Inflammatory macrophage treated with lipopolysaccharide for 4 hours (primary cell): ENCODE measurements at regions not wholly inside any gene's neighbourhood (a gene's known extent, or its start where the extent isn't known, plus 50 kb on each side); places are given as distances from the start of the nearest gene placed in this dataset.
"Not testable (repeated sequence)": the region's sequence is repeated elsewhere in the genome, so short reads cannot be mapped to it uniquely, and the experiment has no call there.

Source experiments
- DNase-seq: peaks from one replicate; pipeline ENCODE4 v3.0.0-alpha.2; 2020

DNA sequence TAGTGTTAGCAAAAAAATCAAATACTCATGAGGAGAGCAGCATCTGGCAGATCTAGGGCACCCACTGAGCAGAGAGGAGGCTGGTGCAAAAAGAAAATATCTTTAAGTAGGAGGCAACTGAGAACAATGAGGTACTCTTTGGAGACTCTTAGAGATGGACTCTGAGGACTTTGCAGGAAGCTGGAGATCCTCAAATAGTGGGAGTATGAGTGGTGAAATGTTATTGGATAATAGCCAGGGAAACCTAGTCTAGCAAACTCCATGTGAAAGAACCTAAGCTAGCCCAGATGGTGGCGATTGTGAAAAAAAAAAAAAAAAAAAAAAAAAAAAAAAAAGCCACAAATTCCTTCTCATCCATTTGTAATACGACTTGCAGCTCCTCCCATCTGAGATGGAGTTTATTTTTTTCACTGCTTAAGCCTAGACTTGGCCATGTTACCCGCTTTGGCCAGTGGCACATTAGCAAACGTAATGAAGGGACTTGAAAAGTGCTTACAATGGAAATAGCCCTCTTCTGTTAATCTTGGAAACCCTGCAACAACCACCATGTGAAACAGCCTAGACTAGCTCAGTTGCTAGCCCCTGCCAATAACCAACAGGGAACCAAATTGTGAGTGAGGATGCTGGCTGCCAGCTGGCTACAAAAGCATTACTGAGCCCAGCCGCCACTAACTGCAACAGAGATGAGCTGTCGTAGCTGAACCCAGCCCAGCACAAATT lies 476.2 kb downstream of the KLF12 start:
- DNase-seq: no peak

DNA sequence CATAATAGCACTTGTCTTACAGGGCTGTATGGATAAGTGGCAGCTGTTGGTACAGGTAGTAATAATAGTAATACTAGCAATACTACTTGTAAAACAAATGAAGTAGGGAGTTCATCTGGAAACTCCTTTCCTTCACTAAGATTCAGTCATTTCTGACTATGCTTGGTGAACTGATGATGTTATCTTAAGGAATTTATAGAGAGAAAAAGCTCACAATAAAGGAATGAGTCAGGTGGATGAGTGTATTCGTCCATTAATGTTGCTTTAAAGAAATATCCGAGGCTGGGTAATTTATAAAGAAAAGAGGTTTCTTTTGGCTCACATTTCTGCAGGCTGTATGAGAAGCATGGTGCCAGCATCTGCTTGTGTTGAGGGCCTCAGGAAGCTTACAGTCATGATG lies 477.3 kb downstream of the KLF12 start:
- DNase-seq: no peak

- no peak for DNase-seq
Measured at GRCh38 chr13:73653688-73654087, 480.5 kb downstream of the KLF12 start.

DNA sequence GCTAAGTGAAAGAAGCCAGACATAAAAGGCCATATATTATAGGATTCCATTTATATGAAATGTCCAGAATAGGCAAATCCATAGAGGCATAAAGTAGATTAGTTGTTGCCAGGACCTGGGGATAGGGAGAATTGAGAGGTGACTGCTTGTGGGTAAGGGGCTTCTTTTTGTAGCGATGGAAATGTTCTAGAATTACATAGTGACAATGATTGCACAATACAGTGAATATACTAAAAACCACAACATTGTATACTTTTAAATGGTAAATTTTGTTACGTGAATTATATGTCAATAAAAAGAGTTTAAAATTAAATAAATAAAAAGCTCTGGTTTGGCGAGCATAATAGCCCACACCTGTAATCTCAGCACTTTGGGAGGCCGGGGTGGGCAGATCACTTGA lies 486.8 kb downstream of the KLF12 start:
- no peak for DNase-seq

DNA sequence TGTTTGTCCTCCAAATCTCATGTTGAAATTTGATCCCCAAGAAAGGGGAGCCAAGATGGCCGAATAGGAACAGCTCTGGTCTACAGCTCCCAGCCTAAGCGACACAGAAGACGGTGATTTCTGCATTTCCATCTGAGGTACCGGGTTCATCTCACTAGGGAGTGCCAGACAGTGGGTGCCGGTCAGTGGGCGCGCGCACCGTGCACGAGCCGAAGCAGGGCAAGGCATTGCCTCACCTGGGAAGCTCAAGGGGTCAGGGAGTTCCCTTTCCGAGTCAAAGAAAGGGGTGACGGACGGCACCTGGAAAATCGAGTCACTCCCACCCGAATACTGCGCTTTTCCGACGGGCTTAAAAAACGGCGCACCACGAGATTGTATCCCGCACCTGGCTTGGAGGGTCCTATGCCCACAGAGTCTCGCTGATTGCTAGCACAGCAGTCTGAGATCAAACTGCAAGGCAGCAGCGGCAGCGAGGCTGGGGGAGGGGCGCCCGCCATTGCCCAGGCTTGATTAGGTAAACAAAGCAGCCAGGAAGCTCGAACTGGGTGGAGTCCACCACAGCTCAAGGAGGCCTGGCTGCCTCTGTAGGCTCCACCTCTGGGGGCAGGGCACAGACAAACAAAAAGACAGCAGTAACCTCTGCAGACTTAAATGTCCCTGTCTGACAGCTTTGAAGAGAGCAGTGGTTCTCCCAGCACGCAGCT lies 493.6 kb downstream of the KLF12 start:
- DNase-seq: not testable (repeated sequence)

DNA sequence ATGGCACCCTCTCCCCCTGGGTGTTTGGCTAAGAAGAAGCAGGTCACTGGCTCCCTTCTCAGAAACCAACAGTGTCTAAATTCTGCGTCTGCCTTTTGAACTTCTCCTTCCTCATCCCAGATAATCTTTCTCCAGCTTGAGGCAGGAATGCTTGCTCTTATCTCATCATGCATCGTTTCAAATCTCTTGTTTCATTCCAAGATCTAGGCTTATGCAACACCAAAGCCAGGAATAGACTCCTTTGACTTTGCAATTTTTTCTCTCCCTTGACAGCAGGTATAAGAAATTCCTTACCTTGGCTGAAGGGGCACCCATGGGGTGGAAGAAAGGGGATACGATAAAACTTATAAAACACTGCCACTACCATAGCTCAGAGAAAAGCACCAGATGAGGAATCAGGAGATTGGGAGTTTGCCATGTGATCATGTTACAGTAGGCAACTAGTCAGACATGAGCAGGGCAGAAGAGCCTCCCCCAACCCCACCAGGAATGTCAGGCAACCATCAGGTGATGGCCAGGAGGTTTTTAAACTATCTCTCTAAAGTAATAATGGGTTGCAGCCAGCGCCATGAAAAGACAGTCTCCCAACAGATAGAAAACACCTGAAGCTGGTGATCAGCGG lies 498.9 kb downstream of the KLF12 start:
- no peak for DNase-seq

DNA sequence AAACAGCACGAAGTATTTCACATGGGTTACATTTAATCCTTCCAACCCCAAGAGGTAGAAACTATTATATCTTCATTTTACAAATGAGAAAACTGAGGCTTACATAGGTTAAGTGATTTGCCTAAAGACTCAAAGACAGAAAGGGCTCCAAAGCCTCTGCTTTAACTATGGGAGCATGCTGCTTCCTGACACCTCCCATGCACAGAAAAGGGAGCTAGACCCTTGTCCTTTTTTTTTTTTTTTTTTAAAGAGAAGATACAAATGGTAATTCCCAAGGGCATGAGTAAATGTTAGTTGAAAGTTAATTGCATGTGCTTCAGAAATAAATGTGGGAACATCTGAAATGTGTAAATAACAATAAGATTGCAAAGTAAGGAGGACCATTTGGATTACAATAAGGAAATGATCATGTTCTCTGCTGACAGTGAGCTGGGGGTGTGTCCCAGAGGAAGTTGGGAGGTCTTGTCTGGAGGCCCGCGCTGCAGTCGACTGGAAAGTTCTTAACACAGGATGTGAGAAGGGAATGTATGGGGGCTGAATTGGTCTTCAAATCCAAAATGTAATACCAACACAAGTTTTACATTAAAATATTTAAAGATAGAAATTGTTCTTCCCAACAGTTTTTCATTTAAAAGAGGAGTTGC lies 500.3 kb downstream of the KLF12 start:
- DNase-seq: no peak

GRCh38 chr13:73631411-73631810 lies 502.8 kb downstream of the KLF12 start:
- DNase-seq: no peak

DNA sequence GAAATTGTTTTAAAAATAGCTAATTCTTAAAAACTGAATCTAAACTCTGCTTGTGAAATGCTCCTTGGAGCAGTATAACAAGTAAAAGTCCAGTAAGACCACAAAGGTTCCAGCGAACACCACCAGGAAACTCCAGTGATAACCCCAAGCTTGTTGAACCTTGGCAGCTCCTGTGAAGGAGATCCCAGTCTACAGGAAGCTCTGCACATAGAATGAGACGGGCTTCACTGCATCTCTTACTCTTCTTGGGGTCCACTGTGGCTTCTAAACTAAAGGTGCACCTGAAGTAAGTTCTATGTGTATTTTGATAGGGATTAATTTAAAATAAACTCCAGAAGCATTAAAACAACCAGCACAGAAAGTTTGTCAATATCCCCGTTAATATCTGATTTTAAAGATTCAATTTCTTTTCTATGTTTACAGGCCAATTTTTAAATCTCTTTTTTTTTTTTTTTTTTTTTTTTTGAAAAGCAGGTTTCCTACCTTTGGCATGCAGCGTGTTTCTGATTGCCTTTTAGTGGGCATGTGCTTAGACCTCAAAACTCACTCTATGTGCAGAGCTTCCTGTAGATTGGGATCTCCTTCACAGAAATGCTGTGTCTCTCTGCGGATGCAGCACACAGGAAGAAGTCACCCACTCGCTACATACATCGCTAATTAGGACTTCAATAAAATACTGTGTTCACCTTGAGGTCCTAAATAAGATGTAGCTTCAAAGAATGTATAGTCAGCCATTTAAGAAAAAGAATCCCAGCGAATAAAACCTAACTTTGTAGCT lies 508.5 kb downstream of the KLF12 start:
- no peak for DNase-seq

DNA sequence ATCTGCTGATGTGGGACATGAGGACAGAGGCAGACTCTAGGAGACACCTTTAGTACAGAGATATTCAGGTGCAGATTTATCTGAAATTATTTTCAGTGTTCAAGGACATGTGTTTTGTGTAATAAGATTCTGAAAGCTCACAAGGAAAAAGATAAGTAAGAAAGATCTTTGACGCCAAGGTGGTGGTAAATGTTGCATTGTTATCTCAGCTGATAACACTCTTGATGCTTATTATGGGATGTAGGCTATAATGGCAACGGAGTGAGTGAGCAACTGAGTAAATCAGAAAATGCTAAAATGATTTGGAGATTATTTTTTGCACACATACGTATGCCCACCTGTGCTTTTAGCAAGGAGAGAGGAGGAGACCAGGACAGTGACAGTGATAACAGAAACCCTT lies 510.9 kb downstream of the KLF12 start:
- no peak for DNase-seq

GRCh38 chr13:73622381-73622780 lies 511.8 kb downstream of the KLF12 start:
- no peak for DNase-seq

DNA sequence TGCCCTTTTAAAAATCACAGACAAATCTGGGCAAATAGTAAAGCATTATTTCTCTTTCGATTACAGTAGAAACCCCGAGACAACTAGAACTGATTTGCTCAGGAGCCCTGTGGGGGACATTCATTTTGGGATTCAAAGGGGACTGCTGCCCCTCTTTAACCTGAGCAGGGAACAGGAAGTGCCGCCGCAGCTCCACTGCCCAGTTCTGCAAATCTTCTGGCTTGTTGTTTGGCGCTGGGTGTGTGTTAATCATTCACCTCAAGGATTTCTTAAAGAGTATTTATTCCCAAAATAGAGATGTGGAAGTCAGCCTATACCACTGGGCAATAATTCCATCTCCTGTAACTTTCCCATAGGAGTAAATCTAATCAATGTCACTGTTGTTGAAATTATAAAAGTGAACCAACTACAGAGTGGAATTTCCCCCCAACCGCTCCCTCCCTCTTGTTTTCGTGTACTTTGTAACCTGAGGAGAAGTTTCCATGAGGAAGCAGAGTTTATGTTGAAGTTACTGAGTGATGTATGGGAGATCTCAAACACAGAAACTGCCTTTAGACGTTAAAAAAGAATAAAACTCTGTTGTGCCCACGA lies 515.8 kb downstream of the KLF12 start:
- DNase-seq: no peak

DNA sequence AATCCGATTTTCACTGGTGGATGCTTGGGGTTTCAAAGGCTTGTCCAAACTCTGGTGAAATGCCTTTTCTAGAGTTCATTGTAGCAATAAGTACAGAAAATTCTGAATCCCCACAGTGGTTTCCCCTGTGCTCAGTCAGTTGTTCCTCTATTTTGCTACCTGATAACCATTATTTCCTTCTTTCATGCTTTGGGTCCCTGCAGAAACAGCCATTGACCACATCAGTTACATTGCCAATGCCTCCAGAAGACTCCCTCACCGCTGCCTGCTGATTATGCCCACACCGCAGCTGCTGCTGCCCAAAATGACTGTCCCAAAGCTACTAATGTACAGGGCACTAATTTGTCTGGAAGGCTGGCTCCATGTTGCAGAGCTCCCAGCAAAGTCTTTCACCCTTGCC lies 517.3 kb downstream of the KLF12 start:
- DNase-seq: no peak

- DNase-seq: no peak
Measured at GRCh38 chr13:73610799-73611592, 523.2 kb downstream of the KLF12 start.

DNA sequence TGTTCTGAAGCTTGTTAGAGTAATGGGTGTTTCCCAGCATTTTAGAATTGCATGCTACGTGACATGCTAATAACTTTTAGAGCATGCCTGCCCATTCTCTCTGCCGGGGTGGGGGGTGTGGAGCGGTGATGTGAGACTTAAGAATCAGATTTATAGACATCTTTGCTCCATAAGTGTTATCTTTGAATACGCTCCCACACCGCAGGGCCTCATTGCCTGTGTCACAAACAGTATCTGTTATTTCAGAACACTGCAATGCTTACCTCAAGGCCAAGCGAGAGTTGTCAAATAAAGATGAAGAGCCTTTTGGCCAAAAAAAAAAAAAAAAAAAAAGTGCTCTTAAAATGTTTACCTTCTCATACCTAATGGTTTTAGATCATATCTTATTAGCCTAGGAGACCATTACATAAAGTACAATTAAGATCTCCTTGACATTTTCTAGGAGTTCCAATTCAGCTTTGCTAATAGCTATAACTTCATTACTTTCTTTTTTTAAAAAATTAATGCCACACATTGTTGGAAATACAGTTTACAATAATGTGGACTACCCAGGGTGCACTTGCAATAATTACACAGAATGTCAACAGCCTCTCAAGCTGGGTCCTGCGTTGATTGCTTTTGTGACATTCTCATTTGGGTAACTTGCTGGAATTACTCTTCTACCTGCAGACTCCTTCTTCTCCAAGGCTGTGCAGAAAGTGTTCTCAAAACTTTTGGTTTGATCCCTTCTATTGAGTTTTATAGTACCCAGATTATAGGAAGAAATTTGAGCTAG lies 525.3 kb downstream of the KLF12 start:
- DNase-seq: no peak

DNA sequence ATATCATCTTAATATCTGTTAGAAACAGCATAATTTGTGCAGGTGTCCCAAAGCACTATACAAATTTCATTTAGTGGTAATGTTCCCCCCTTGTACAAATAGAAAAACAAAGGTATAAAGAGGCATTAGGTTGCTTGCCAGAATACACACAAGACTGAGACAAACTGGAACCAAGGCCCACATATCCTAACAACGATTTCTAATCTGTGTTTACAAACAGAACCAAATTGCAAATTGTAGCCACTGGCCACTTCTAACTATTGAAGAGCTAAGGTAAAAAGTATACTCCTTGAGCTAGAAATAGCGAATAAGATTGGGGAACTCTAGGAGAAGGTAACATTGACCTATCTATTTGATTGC lies 526.1 kb downstream of the KLF12 start:
- DNase-seq: no peak

GRCh38 chr13:73607489-73608156 lies 526.6 kb downstream of the KLF12 start:
- no peak for DNase-seq

DNA sequence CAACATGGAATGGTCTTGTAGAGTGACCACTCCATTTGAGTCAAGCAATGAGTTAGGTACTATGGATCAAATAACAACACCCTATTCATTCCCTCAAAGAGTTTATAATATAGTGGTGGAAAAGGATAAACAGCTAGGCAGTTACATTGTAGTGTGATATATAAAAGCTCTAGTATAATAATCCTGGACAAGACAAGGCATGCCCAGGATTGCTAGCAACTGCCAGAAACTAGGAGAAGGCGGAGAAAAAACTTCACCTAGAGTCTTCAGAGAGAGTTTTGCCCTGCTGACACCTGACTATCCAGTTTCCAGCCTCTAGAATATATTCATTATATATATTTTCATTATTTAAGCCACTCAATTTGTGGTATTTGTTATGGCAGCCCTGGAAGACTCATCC lies 530.6 kb downstream of the KLF12 start:
- no peak for DNase-seq

GRCh38 chr13:73602295-73602694 lies 531.9 kb downstream of the KLF12 start:
- no peak for DNase-seq

DNA sequence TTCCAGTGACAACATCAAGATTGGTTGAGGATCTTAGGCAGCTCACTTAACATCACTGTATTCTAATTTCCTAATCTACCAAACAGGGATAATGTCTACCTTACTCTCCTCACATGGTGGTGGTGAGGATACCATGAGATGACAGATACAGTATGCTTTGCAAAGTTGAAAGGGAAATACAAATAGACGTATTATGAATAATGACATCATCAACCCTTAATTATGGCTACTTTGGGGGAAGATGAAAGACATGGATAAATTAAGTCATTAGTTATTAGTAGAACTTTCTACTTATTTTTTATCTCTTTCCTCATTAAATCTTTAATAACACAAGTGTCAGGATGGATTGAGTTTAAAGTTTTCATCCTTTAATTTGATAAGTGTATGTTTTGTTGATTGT lies 532.5 kb downstream of the KLF12 start:
- no peak for DNase-seq
